HG03060 (cell line): ENCODE measurements at regions not wholly inside any gene's neighbourhood (a gene's known extent, or its start where the extent isn't known, plus 50 kb on each side); places are given as distances from the start of the nearest gene placed in this dataset.
A peak's percentile ranks its signal among the peaks of the same experiment; 100 is the strongest.
"Not testable (repeated sequence)": the region's sequence is repeated elsewhere in the genome, so short reads cannot be mapped to it uniquely, and the experiment has no call there.

ENCODE experiments used
- ATAC-seq: cut with Tn5 transposase; IDR thresholded peaks from one replicate; pipeline ENCODE4 v1.9.1; 2021; ENCODE audit warnings: low read depth, moderate number of reproducible peaks; ENCODE audit not compliant: unreplicated experiment

GRCh38 chr12:131442337-131442918 lies 268.5 kb upstream of the SFSWAP start:
- no peak for ATAC-seq

GRCh38 chr12:131443019-131444000 lies 267.6 kb upstream of the SFSWAP start:
- no peak for ATAC-seq

GRCh38 chr12:131444220-131445164 lies 266.4 kb upstream of the SFSWAP start:
- no peak for ATAC-seq

GRCh38 chr12:131445184-131445774 lies 265.6 kb upstream of the SFSWAP start:
- no peak for ATAC-seq

GRCh38 chr12:131445795-131446194 lies 265.1 kb upstream of the SFSWAP start:
- no peak for ATAC-seq

GRCh38 chr12:131447636-131448035 lies 263.3 kb upstream of the SFSWAP start:
- ATAC-seq: not testable (repeated sequence)

- ATAC-seq: no peak
These were observed 262.6 kb upstream of the SFSWAP start for GRCh38 chr12:131448254-131448795.

- ATAC-seq: no peak
These were observed 261.9 kb upstream of the SFSWAP start for GRCh38 chr12:131449027-131449426.

- ATAC-seq: no peak
These were observed 258.4 kb upstream of the SFSWAP start for GRCh38 chr12:131452444-131452860.

GRCh38 chr12:131454418-131455217 lies 256.3 kb upstream of the SFSWAP start:
- peak; percentile 83 for ATAC-seq

- ATAC-seq: no peak
These were observed 255.7 kb upstream of the SFSWAP start for GRCh38 chr12:131455218-131455506.

- no peak for ATAC-seq
These were observed 255.2 kb upstream of the SFSWAP start for GRCh38 chr12:131455581-131456110.

- ATAC-seq: no peak
These were observed 254.4 kb upstream of the SFSWAP start for GRCh38 chr12:131456301-131457027.

GRCh38 chr12:131457028-131457310 lies 253.9 kb upstream of the SFSWAP start:
- no peak for ATAC-seq

GRCh38 chr12:131457331-131458047 lies 253.4 kb upstream of the SFSWAP start:
- no peak for ATAC-seq

GRCh38 chr12:131458048-131458374 lies 252.9 kb upstream of the SFSWAP start:
- no peak for ATAC-seq

GRCh38 chr12:131458931-131459772 lies 251.7 kb upstream of the SFSWAP start:
- ATAC-seq: no peak
